Gastrocnemius medialis (tissue), 4 donors: ENCODE measurements at regions not wholly inside any gene's neighbourhood (a gene's known extent, or its start where the extent isn't known, plus 50 kb on each side); places are given as distances from the start of the nearest gene placed in this dataset.

Experiments used
- ATAC-seq, 2 donors: fragments of 150-250 bp; one replicate each; pipeline ENCODE4 v1.9.1; 2016
- DNase-seq, 2 donors: peaks; one replicate each; pipeline ENCODE4 v3.0.0-alpha.2; 2019
- H3K27ac ChIP-seq, 4 donors: fragments of 200-600 bp; sonication (generic); 1 replicate in 1 of 4; 2 replicates in 3 of 4; pipeline ENCODE4 v1.5.1; 2016 to 2018; ENCODE audit warnings: mild to moderate bottlenecking in 2 of 4, moderate library complexity in 1 of 4
- H3K27me3 ChIP-seq, 3 donors: fragments of 200-600 bp; sonication (generic) in 2 of 3; 1 replicate in 1 of 3; 2 replicates in 2 of 3; pipeline versions ENCODE4 v1.5.1 to v1.6.0; 2016 to 2019; ENCODE audit warnings: mild to moderate bottlenecking in 1 of 3, moderate library complexity in 1 of 3
- H3K36me3 ChIP-seq, 2 donors: fragments of 200-600 bp; sonication (generic) in 1 of 2; one replicate each; pipeline ENCODE4 v1.5.1; 2017 to 2018
- H3K4me1 ChIP-seq, 2 donors: fragments of 200-600 bp; sonication (generic) in 1 of 2; one replicate each; pipeline ENCODE4 v1.5.1; 2016 to 2017; ENCODE audit warnings: mild to moderate bottlenecking in 2 of 2
- H3K4me3 ChIP-seq, 4 donors: fragments of 200-600 bp; sonication (generic) in 3 of 4; 1 replicate in 1 of 4; 2 replicates in 3 of 4; pipeline ENCODE4 v1.5.1; 2016 to 2019; ENCODE audit warnings: mild to moderate bottlenecking in 2 of 4
- H3K9me3 ChIP-seq, 3 donors: fragments of 200-600 bp; sonication (generic) in 2 of 3; 1 replicate in 1 of 3; 2 replicates in 2 of 3; pipeline ENCODE4 v1.5.1; 2016 to 2019
- POLR2A ChIP-seq, 2 donors: fragments of 450-650 bp; IDR thresholded peaks; one replicate each; pipeline ENCODE4 v1.6.1; 2017; ENCODE audit warnings: antibody characterized with exemption in 2 of 2, mild to moderate bottlenecking in 2 of 2, moderate library complexity in 2 of 2
- in situ Hi-C, 4 donors: fragments of 200-750 bp; cut with MboI; loops; one replicate each; pipeline versions ENCODE4 v1.15.0 to v1.8.0; 2017; ENCODE audit warnings: low sequenced_read_pairs in 4 of 4
- intact Hi-C: fragments of 100-400 bp; cut with DNase I; formaldehyde crosslinking; loops from one replicate; pipeline ENCODE4 v1.15.1; 2023; ENCODE audit warnings: low total_unique reads
- TF ChIP-seq, protein P1 (sequence below), 5 experiments: fragments of 450-650 bp in 3 of 5; fragments of 200-600 bp in 2 of 5; sonication (generic) in 2 of 5; IDR thresholded peaks in 4 of 5; conservative IDR thresholded peaks in 1 of 5; 1 replicate in 4 of 5; 2 replicates in 1 of 5; pipeline ENCODE4 v1.5.1; 2016 to 2019; ENCODE audit warnings: antibody characterized with exemption in 5 of 5, mild to moderate bottlenecking in 3 of 5, moderate library complexity in 3 of 5

DNA sequence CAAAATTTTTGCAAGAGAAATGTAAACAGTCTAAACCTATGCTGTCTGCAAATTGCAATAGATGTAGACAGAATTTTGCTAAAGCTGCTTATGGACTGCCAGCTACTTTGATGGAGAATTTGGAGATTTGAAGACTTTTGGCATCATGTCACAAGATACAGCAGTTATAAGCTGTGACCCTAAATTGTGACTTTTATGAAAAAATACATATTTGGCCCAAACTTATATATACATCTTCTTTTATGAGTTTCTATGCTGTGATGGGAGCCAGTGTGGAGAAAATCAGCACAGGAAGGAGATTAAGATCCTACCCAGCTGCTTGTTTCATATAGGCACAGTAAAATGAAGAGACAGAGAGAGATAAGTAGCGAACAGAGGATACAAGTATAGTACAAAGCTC lies 1595.4 kb downstream of the PLA2G4A start:
- TF ChIP-seq POLR2A (IDR thresholded peaks at IDR 0.05) = no peak
- TF ChIP-seq, protein P1, sequence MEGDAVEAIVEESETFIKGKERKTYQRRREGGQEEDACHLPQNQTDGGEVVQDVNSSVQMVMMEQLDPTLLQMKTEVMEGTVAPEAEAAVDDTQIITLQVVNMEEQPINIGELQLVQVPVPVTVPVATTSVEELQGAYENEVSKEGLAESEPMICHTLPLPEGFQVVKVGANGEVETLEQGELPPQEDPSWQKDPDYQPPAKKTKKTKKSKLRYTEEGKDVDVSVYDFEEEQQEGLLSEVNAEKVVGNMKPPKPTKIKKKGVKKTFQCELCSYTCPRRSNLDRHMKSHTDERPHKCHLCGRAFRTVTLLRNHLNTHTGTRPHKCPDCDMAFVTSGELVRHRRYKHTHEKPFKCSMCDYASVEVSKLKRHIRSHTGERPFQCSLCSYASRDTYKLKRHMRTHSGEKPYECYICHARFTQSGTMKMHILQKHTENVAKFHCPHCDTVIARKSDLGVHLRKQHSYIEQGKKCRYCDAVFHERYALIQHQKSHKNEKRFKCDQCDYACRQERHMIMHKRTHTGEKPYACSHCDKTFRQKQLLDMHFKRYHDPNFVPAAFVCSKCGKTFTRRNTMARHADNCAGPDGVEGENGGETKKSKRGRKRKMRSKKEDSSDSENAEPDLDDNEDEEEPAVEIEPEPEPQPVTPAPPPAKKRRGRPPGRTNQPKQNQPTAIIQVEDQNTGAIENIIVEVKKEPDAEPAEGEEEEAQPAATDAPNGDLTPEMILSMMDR (IDR thresholded peaks at IDR 0.05 in 4 of 5, conservative IDR thresholded peaks at IDR 0.05 in 1 of 5) = no peak
- H3K27ac ChIP-seq = no peak overlapping the region
- in situ Hi-C loops (no loop called here), intact Hi-C loops (no loop called here)
- DNase-seq (no peak), ATAC-seq (no peak)
- no peaks in the 10 kb centered on the region for H3K4me1 ChIP-seq
- H3K36me3 ChIP-seq = no peaks in the 10 kb centered on the region
- H3K27me3 ChIP-seq = no peaks in the 10 kb centered on the region
- no peaks in the 10 kb centered on the region for H3K9me3 ChIP-seq
- no peak overlapping the region for H3K4me3 ChIP-seq

DNA sequence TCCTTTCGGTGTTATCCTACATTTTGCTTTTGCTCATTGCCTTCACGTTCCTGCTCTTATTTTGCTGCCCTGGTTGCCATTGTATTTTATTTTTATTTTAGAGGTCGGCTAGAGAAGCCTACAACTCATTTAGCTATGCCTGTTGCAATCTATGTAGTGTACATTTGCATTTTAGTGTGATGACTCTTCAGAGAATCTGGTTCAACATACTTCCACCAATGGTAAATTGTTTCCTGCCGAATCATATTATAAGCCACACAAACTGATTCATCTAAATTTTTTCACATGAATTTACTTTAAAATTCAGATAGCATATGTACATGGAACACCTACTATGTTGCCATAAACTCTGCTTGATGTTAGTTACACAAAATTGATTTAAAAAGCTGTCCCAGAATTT lies 1596.9 kb downstream of the PLA2G4A start:
- no peaks in the 10 kb centered on the region for H3K27me3 ChIP-seq
- TF ChIP-seq, protein P1 (IDR thresholded peaks at IDR 0.05 in 4 of 5, conservative IDR thresholded peaks at IDR 0.05 in 1 of 5) = no peak
- TF ChIP-seq POLR2A (IDR thresholded peaks at IDR 0.05) = no peak
- in situ Hi-C loops = no loop called here
- DNase-seq = no peak
- no peak overlapping the region for H3K27ac ChIP-seq
- ATAC-seq = no peak
- no peaks in the 10 kb centered on the region for H3K36me3 ChIP-seq
- no peaks in the 10 kb centered on the region for H3K4me1 ChIP-seq
- H3K9me3 ChIP-seq = no peaks in the 10 kb centered on the region
- intact Hi-C loops = no loop called here
- H3K4me3 ChIP-seq = no peak overlapping the region

DNA sequence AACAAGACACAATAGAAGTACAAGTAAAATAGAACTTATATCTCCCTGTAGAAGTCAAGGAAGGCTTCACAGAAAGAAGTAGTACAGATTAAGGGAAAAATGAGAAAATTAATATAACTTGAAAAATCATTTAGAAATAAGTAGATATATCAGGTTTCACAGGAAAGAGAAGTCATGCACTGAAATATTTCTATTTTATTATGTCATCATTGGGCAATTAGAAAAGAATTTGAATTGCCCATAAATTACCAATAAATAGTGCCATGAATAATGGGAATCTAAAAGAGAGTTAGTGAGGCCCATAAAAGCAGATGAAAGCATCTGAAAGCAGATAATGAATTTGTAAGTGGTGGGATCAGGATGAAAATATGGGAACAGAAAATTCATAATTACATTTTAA lies 1597.8 kb downstream of the PLA2G4A start:
- Histone ChIP-seq H3K27ac (no peak overlapping the region), H3K36me3 (no peaks in the 10 kb centered on the region), H3K4me1 (no peaks in the 10 kb centered on the region), H3K9me3 (no peaks in the 10 kb centered on the region), H3K27me3 (no peaks in the 10 kb centered on the region), H3K4me3 (no peak overlapping the region)
- in situ Hi-C loops (no loop called here), intact Hi-C loops (no loop called here)
- ATAC-seq = no peak
- no peak for DNase-seq
- TF ChIP-seq, protein P1 (IDR thresholded peaks at IDR 0.05 in 4 of 5, conservative IDR thresholded peaks at IDR 0.05 in 1 of 5) = no peak
- no peak for TF ChIP-seq POLR2A (IDR thresholded peaks at IDR 0.05)

DNA sequence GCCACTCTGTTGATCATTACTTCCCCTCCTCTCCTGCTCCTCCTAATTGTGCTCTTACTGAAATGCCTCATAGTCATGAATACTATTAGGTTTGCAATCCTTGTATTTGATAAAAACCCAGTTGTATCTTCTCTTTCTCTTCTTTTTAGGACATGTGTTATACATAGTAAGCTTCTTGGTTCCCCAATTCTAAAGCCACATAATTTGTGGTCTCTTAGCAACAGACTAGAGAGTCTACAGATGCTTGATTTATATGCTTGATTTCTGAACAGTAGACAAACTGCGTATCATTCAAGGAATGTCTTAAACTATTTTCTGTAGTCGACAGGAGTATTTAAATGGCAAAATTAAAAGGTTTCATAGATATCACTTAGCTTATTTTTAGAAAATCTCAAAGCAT lies 1598.9 kb downstream of the PLA2G4A start:
- no peaks in the 10 kb centered on the region for H3K4me1 ChIP-seq

DNA sequence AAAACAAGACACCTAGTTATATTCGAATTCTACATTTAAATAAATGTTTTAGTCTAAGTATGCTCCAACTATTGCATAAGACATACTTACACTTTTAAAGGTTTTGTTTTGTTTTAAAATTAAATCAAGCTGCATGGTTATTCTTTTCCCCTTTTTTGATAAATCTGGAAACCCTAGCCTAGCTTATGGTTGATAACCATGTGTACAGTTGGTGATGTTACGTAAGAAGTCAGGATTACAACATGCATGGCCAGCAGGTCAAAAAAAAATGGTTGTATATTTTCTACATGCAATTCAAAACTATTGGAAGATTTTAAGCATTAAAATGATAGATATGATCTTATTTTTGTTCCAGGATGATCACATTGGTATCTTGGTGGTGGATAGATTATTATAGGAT lies 1600.6 kb downstream of the PLA2G4A start:
- no peaks in the 10 kb centered on the region for H3K4me1 ChIP-seq
- no peaks in the 10 kb centered on the region for H3K36me3 ChIP-seq
- in situ Hi-C loops (no loop called here), intact Hi-C loops (no loop called here)
- ATAC-seq (no peak), DNase-seq (no peak)
- TF ChIP-seq, protein P1 (IDR thresholded peaks at IDR 0.05 in 4 of 5, conservative IDR thresholded peaks at IDR 0.05 in 1 of 5) = no peak
- TF ChIP-seq POLR2A (IDR thresholded peaks at IDR 0.05) = no peak
- H3K27ac ChIP-seq = no peak overlapping the region
- no peak overlapping the region for H3K4me3 ChIP-seq
- no peaks in the 10 kb centered on the region for H3K27me3 ChIP-seq
- no peaks in the 10 kb centered on the region for H3K9me3 ChIP-seq

More for the DNA sequence above, 1598.9 kb downstream of the PLA2G4A start:
- Histone ChIP-seq H3K27me3 (no peaks in the 10 kb centered on the region), H3K27ac (no peak overlapping the region), H3K36me3 (no peaks in the 10 kb centered on the region), H3K9me3 (no peaks in the 10 kb centered on the region), H3K4me3 (no peak overlapping the region)
- in situ Hi-C loops = no loop called here
- intact Hi-C loops = no loop called here
- TF ChIP-seq, protein P1 (IDR thresholded peaks at IDR 0.05 in 4 of 5, conservative IDR thresholded peaks at IDR 0.05 in 1 of 5) = no peak
- TF ChIP-seq POLR2A (IDR thresholded peaks at IDR 0.05) = no peak
- DNase-seq (no peak), ATAC-seq (no peak)
